ENCODE measurements at regions not wholly inside any gene's neighbourhood (a gene's known extent, or its start where the extent isn't known, plus 50 kb on each side); places are given as distances from the start of the nearest gene placed in this dataset.

DNA sequence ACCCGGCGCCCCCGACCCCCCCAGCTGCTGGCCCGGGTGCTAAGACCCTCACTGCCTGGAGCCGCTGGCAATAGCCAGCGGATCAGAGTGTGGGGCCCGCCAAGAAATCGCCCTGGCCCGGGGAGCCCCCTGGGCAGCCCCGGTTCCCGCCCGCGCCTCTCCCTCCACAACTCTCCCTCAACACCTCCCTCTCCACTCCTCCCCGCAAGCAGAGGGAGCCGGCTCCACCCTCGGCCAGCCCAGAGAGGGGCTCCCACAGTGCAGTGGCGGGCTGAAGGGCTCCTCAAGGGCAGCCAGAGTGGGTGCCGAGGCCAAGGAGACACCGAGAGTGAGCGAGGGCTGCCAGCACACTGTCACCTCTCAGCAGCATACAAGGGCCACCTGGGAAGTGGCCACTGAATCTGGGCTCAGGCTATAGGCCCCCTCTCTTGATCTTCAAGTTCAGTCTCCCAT is 385.5 kb downstream of the SEC14L1 start:
- TF ChIP-seq, protein P1, sequence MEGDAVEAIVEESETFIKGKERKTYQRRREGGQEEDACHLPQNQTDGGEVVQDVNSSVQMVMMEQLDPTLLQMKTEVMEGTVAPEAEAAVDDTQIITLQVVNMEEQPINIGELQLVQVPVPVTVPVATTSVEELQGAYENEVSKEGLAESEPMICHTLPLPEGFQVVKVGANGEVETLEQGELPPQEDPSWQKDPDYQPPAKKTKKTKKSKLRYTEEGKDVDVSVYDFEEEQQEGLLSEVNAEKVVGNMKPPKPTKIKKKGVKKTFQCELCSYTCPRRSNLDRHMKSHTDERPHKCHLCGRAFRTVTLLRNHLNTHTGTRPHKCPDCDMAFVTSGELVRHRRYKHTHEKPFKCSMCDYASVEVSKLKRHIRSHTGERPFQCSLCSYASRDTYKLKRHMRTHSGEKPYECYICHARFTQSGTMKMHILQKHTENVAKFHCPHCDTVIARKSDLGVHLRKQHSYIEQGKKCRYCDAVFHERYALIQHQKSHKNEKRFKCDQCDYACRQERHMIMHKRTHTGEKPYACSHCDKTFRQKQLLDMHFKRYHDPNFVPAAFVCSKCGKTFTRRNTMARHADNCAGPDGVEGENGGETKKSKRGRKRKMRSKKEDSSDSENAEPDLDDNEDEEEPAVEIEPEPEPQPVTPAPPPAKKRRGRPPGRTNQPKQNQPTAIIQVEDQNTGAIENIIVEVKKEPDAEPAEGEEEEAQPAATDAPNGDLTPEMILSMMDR (IDR thresholded peaks at IDR 0.05): no peak
- TF ChIP-seq, protein P2, sequence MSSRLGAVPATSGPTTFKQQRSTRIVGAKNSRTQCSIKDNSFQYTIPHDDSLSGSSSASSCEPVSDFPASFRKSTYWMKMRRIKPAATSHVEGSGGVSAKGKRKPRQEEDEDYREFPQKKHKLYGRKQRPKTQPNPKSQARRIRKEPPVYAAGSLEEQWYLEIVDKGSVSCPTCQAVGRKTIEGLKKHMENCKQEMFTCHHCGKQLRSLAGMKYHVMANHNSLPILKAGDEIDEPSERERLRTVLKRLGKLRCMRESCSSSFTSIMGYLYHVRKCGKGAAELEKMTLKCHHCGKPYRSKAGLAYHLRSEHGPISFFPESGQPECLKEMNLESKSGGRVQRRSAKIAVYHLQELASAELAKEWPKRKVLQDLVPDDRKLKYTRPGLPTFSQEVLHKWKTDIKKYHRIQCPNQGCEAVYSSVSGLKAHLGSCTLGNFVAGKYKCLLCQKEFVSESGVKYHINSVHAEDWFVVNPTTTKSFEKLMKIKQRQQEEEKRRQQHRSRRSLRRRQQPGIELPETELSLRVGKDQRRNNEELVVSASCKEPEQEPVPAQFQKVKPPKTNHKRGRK (CRISPR knock-in tag; IDR thresholded peaks at IDR 0.05; ENCODE audit: borderline replicate concordance): no peak
- TF ChIP-seq ZNF232 (CRISPR knock-in tag; IDR thresholded peaks at IDR 0.05) (no peak), ESRRA (CRISPR knock-in tag; IDR thresholded peaks at IDR 0.05; ENCODE audit: borderline replicate concordance) (no peak), CREM (CRISPR knock-in tag; IDR thresholded peaks at IDR 0.05) (no peak), HMGA2 (CRISPR knock-in tag; IDR thresholded peaks at IDR 0.05) (no peak), JUN (CRISPR knock-in tag; IDR thresholded peaks at IDR 0.05) (no peak), SP1 (CRISPR knock-in tag; conservative IDR thresholded peaks at IDR 0.05) (no peak), ETV6 (CRISPR knock-in tag; IDR thresholded peaks at IDR 0.05) (no peak), GABPB1 (CRISPR knock-in tag; IDR thresholded peaks at IDR 0.05) (no peak), USF2 (CRISPR knock-in tag; IDR thresholded peaks at IDR 0.05) (no peak), E2F4 (CRISPR knock-in tag; IDR thresholded peaks at IDR 0.05; ENCODE audit: borderline replicate concordance, low read depth) (no peak), ELF4 (CRISPR knock-in tag; IDR thresholded peaks at IDR 0.05; ENCODE audit: low read depth) (no peak), MAX (CRISPR knock-in tag; IDR thresholded peaks at IDR 0.05) (no peak)

All from WTC11 (cell line).